HEK293T (cell line): ENCODE measurements at regions not wholly inside any gene's neighbourhood (a gene's known extent, or its start where the extent isn't known, plus 50 kb on each side); places are given as distances from the start of the nearest gene placed in this dataset.

Source experiments
- CTCF ChIA-PET: fragments of 350-600 bp; formaldehyde crosslinking; extraction: SDS; loops from one replicate; lab custom pipeline; 2021; ENCODE audit warnings: antibody characterized with exemption, inconsistent platforms; lab: Yijun Ruan, JAX
- POLR2A ChIA-PET: fragments of 350-600 bp; formaldehyde crosslinking; extraction: SDS; loops from one replicate; lab custom pipeline; 2020; ENCODE audit warnings: antibody characterized with exemption, inconsistent platforms; lab: Yijun Ruan, JAX
- DNase-seq: peaks from one replicate; pipeline ENCODE4 v3.0.0; 2012; ENCODE audit warnings: mixed read lengths; ENCODE audit errors: extremely low spot score
- ARNT ChIP-seq: fragments of 450-650 bp; IDR thresholded peaks from 2 replicates; pipeline ENCODE4 v1.6.1; 2017; ENCODE audit warnings: mild to moderate bottlenecking
- BHLHE40 ChIP-seq: fragments of 450-650 bp; IDR thresholded peaks from 2 replicates; pipeline ENCODE4 v1.6.1; 2016; ENCODE audit warnings: mild to moderate bottlenecking, moderate library complexity, borderline replicate concordance
- CTBP1 ChIP-seq: fragments of 450-650 bp; IDR thresholded peaks from 2 replicates; pipeline ENCODE4 v1.6.1; 2016; ENCODE audit warnings: borderline replicate concordance
- ELF4 ChIP-seq: fragments of 450-650 bp; IDR thresholded peaks from 2 replicates; pipeline ENCODE4 v1.6.1; 2017; ENCODE audit warnings: antibody characterized with exemption
- FOXA1 ChIP-seq: fragments of 450-650 bp; IDR thresholded peaks from 2 replicates; pipeline ENCODE4 v1.6.1; 2016; ENCODE audit warnings: mild to moderate bottlenecking
- FOXK2 ChIP-seq: fragments of 450-650 bp; IDR thresholded peaks from 2 replicates; pipeline ENCODE4 v1.6.1; 2016; ENCODE audit warnings: mild to moderate bottlenecking
- FOXM1 ChIP-seq: fragments of 450-650 bp; IDR thresholded peaks from 2 replicates; pipeline ENCODE4 v1.6.1; 2017; ENCODE audit warnings: mild to moderate bottlenecking, borderline replicate concordance
- HDGF ChIP-seq: fragments of 450-650 bp; IDR thresholded peaks from 2 replicates; pipeline ENCODE4 v1.6.1; 2017; ENCODE audit warnings: antibody characterized with exemption, borderline replicate concordance
- L3MBTL2 ChIP-seq: fragments of 450-650 bp; conservative IDR thresholded peaks from 2 replicates; pipeline ENCODE4 v1.6.1; 2016; ENCODE audit warnings: mild to moderate bottlenecking
- LEF1 ChIP-seq: fragments of 450-650 bp; IDR thresholded peaks from 2 replicates; pipeline ENCODE4 v1.6.1; 2017; ENCODE audit warnings: mild to moderate bottlenecking, borderline replicate concordance
- NFRKB ChIP-seq: fragments of 450-650 bp; IDR thresholded peaks from 2 replicates; pipeline ENCODE4 v1.6.1; 2016; ENCODE audit warnings: mild to moderate bottlenecking, moderate library complexity
- PKNOX1 ChIP-seq: fragments of 450-650 bp; IDR thresholded peaks from 2 replicates; pipeline ENCODE4 v1.6.1; 2016
- SP1 ChIP-seq: fragments of 450-650 bp; IDR thresholded peaks from 2 replicates; pipeline ENCODE4 v1.6.1; 2017
- SUZ12 ChIP-seq: fragments of 450-650 bp; IDR thresholded peaks from 2 replicates; pipeline ENCODE4 v1.6.1; 2016; ENCODE audit warnings: mild to moderate bottlenecking
- TARDBP ChIP-seq: fragments of 450-650 bp; IDR thresholded peaks from 2 replicates; pipeline ENCODE4 v1.6.1; 2016
- ZNF384 ChIP-seq: fragments of 450-650 bp; IDR thresholded peaks from 2 replicates; pipeline ENCODE4 v1.6.1; 2016

- CTCF ChIA-PET = no interaction called here
Measured at GRCh38 chr9:13053504-13053903, 226.0 kb downstream of the MPDZ start.

GRCh38 chr9:13054389-13054788, 225.1 kb downstream of the MPDZ start:
- no peak for DNase-seq
- CTCF ChIA-PET = no interaction called here
- TF ChIP-seq LEF1 (no peak), BHLHE40 (no peak), FOXK2 (no peak), ZNF384 (no peak), CTBP1 (no peak), SP1 (no peak), PKNOX1 (no peak), HDGF (no peak), FOXM1 (no peak), ARNT (no peak), FOXA1 (no peak), ELF4 (no peak), TARDBP (no peak), NFRKB (no peak), SUZ12 (no peak), L3MBTL2 (no peak)
- POLR2A ChIA-PET = no interaction called here

More at GRCh38 chr9:13053504-13053903, 226.0 kb downstream of the MPDZ start:
- POLR2A ChIA-PET = no interaction called here
- TF ChIP-seq ELF4 (no peak), TARDBP (no peak), LEF1 (no peak), FOXA1 (no peak), ARNT (no peak), BHLHE40 (no peak), PKNOX1 (no peak), L3MBTL2 (no peak), HDGF (no peak), SP1 (no peak), CTBP1 (no peak), SUZ12 (no peak), FOXM1 (no peak), FOXK2 (no peak), NFRKB (no peak)
- no peak for DNase-seq
